ENCODE measurements at regions not wholly inside any gene's neighbourhood (a gene's known extent, or its start where the extent isn't known, plus 50 kb on each side); places are given as distances from the start of the nearest gene placed in this dataset.

DNA sequence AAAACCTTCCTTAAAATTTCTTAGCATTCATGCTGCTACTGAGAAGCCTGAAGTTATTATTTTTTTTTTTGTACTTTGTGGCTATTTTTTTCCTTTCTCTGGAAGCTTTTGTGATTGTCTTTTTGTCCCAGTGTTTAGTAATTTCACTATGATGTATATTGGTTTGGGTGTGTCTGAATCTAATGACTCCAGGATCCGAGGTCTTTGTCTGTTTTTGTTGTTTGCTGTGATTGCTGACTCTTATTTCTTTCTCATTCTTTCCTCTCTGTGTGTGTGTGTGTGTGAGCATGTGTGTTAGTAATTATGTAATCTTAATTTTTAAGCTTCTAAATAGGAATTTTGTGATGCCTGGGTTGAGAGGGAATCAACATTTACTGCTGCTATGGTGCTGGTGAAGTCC lies 152.0 kb downstream of the RAP2B start:
- TF ChIP-seq, protein P1, sequence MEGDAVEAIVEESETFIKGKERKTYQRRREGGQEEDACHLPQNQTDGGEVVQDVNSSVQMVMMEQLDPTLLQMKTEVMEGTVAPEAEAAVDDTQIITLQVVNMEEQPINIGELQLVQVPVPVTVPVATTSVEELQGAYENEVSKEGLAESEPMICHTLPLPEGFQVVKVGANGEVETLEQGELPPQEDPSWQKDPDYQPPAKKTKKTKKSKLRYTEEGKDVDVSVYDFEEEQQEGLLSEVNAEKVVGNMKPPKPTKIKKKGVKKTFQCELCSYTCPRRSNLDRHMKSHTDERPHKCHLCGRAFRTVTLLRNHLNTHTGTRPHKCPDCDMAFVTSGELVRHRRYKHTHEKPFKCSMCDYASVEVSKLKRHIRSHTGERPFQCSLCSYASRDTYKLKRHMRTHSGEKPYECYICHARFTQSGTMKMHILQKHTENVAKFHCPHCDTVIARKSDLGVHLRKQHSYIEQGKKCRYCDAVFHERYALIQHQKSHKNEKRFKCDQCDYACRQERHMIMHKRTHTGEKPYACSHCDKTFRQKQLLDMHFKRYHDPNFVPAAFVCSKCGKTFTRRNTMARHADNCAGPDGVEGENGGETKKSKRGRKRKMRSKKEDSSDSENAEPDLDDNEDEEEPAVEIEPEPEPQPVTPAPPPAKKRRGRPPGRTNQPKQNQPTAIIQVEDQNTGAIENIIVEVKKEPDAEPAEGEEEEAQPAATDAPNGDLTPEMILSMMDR (IDR thresholded peaks at IDR 0.05) = no peak
- TF ChIP-seq POLR2A (IDR thresholded peaks at IDR 0.05) = no peak
